ENCODE measurements at regions not wholly inside any gene's neighbourhood (a gene's known extent, or its start where the extent isn't known, plus 50 kb on each side); places are given as distances from the start of the nearest gene placed in this dataset.
"Not testable (repeated sequence)": the region's sequence is repeated elsewhere in the genome, so short reads cannot be mapped to it uniquely, and the experiment has no call there.

DNA sequence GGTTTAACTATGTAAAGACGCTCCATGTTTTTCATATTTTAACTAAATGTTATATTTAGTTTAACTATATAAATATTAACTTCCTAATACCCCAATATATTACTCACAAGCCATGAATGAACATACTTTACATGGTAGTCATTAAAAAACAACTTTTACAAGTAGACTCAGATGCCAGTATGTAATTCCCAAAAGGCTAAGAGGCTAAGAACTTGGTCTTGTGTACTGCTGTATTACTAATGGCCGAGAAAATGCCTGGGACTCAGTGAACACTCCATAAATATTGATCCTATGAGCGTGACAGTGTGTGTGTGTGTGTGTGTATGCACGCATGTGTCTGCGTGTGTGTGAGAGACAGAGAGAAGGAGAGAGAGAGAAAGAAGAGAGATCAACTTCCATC lies 2342.0 kb upstream of the PCDH20 start:
- TF ChIP-seq, protein P1, sequence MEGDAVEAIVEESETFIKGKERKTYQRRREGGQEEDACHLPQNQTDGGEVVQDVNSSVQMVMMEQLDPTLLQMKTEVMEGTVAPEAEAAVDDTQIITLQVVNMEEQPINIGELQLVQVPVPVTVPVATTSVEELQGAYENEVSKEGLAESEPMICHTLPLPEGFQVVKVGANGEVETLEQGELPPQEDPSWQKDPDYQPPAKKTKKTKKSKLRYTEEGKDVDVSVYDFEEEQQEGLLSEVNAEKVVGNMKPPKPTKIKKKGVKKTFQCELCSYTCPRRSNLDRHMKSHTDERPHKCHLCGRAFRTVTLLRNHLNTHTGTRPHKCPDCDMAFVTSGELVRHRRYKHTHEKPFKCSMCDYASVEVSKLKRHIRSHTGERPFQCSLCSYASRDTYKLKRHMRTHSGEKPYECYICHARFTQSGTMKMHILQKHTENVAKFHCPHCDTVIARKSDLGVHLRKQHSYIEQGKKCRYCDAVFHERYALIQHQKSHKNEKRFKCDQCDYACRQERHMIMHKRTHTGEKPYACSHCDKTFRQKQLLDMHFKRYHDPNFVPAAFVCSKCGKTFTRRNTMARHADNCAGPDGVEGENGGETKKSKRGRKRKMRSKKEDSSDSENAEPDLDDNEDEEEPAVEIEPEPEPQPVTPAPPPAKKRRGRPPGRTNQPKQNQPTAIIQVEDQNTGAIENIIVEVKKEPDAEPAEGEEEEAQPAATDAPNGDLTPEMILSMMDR (IDR thresholded peaks at IDR 0.05): not testable (repeated sequence)
- not testable (repeated sequence) for TF ChIP-seq POLR2AphosphoS5, POLR2A (IDR thresholded peaks at IDR 0.05)

Measured in prostate gland (tissue), 2 donors.